ENCODE measurements at regions not wholly inside any gene's neighbourhood (a gene's known extent, or its start where the extent isn't known, plus 50 kb on each side); places are given as distances from the start of the nearest gene placed in this dataset.

- CTCF ChIA-PET, result interaction anchor here (2.4 kb wide), 1 partner anchor 404 kb away, joined by 8 read pairs; no protein-coding TSS in a partner anchor
- TF ChIP-seq ZNF707 (tag by site-specific recombination; IDR thresholded peaks at IDR 0.05) (no peak), ZNF549 (tag by site-specific recombination; IDR thresholded peaks at IDR 0.05) (no peak), ZNF837 (tag by site-specific recombination; IDR thresholded peaks at IDR 0.05) (no peak), ZNF184 (tag by site-specific recombination; IDR thresholded peaks at IDR 0.05) (no peak), HOXD13 (CRISPR knock-in tag; IDR thresholded peaks at IDR 0.05; ENCODE audit: borderline replicate concordance) (no peak), GLI4 (tag by site-specific recombination; IDR thresholded peaks at IDR 0.05) (no peak), BCL11B (tag by site-specific recombination; IDR thresholded peaks at IDR 0.05; ENCODE audit: low read depth) (no peak), ZBTB17 (tag by site-specific recombination; IDR thresholded peaks at IDR 0.05) (no peak), KLF8 (tag by site-specific recombination; IDR thresholded peaks at IDR 0.05) (no peak), ZNF354C (tag by site-specific recombination; IDR thresholded peaks at IDR 0.05; ENCODE audit: borderline replicate concordance, low read depth) (no peak), ZNF785 (tag by site-specific recombination; IDR thresholded peaks at IDR 0.05) (no peak), ZNF335 (tag by site-specific recombination; conservative IDR thresholded peaks at IDR 0.05) (no peak), ZNF426 (tag by site-specific recombination; IDR thresholded peaks at IDR 0.05) (no peak), TCF7L2 (IDR thresholded peaks at IDR 0.05; ENCODE audit: borderline replicate concordance, low read depth, low read length) (no peak)
- TF ChIP-seq, protein P1, sequence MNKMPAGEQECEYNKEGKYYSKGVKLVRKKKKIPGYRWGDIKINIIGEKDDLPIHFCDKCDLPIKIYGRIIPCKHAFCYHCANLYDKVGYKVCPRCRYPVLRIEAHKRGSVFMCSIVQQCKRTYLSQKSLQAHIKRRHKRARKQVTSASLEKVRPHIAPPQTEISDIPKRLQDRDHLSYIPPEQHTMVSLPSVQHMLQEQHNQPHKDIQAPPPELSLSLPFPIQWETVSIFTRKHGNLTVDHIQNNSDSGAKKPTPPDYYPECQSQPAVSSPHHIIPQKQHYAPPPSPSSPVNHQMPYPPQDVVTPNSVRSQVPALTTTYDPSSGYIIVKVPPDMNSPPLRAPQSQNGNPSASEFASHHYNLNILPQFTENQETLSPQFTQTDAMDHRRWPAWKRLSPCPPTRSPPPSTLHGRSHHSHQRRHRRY (tag by site-specific recombination; IDR thresholded peaks at IDR 0.05), result no peak
- TF ChIP-seq, protein P2, sequence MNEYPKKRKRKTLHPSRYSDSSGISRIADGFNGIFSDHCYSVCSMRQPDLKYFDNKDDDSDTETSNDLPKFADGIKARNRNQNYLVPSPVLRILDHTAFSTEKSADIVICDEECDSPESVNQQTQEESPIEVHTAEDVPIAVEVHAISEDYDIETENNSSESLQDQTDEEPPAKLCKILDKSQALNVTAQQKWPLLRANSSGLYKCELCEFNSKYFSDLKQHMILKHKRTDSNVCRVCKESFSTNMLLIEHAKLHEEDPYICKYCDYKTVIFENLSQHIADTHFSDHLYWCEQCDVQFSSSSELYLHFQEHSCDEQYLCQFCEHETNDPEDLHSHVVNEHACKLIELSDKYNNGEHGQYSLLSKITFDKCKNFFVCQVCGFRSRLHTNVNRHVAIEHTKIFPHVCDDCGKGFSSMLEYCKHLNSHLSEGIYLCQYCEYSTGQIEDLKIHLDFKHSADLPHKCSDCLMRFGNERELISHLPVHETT (tag by site-specific recombination; IDR thresholded peaks at IDR 0.05), result no peak
Measured at GRCh38 chr9:88596376-88596775, 61.4 kb downstream of the NXNL2 start.

DNA sequence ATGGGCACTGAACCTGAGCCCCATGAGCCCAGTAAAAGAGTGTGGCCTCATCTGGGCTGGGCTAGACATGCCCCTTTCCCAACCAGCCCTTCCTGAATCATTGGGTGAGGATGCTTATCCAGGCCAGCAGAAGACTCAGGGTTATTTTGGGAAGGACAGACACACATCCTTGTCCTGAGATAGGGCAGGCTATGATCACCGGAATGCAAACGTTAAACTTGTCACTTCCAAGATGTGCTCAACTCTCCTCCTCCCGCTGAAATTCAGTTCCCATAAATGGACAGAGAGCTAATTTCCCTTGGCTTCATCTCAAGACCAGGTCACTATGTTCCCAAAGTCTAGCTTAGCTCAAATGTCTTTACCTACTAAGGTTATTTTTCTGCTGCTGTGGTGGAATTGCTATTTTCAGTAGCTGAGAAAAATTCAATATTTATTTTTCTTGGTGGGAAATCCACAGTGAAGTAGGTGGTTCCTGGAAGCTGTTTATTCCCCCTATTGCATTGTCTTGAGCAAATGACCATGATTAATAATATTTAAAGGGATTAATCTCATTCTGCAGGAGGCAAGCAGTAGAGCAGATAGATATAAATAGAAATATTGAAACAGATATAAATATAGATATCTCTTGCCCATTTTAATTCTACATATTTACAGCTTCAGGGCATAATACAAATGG, 70.0 kb downstream of the NXNL2 start:
- Histone ChIP-seq H3K27ac (ENCODE audit: extremely low read depth, low read depth, low read length) (no peak overlapping the region), H3K4me1 (ENCODE audit: control insufficient read depth, insufficient read depth, low read length) (no peaks in the 10 kb centered on the region), H3K9me3 (ENCODE audit: control insufficient read depth, insufficient read depth, low read depth, low read length) (no peaks in the 10 kb centered on the region), H3K4me3 (ENCODE audit: low read depth, low read length) (no peak overlapping the region), H3K36me3 (ENCODE audit: control insufficient read depth in 2 of 2, insufficient read depth in 1 of 2, low read length in 2 of 2) (no peaks in the 10 kb centered on the region)
- ChIA-PET CTCF (interaction anchor here (1.4 to 1.9 kb wide), 2 partner anchors 11 to 396 kb away, joined by 4 to 6 read pairs; no protein-coding TSS in a partner anchor), POLR2A (interaction anchor here (0.6 kb wide), 1 partner anchor 593 kb away, joined by 3 read pairs; no protein-coding TSS in a partner anchor)
- TF ChIP-seq ZNF548 (tag by site-specific recombination; IDR thresholded peaks at IDR 0.05), result no peak
- no peak for TF ChIP-seq ZBTB48 (tag by site-specific recombination; IDR thresholded peaks at IDR 0.05)
- no peak for TF ChIP-seq FEZF1 (tag by site-specific recombination; IDR thresholded peaks at IDR 0.05)
- TF ChIP-seq, protein P3, sequence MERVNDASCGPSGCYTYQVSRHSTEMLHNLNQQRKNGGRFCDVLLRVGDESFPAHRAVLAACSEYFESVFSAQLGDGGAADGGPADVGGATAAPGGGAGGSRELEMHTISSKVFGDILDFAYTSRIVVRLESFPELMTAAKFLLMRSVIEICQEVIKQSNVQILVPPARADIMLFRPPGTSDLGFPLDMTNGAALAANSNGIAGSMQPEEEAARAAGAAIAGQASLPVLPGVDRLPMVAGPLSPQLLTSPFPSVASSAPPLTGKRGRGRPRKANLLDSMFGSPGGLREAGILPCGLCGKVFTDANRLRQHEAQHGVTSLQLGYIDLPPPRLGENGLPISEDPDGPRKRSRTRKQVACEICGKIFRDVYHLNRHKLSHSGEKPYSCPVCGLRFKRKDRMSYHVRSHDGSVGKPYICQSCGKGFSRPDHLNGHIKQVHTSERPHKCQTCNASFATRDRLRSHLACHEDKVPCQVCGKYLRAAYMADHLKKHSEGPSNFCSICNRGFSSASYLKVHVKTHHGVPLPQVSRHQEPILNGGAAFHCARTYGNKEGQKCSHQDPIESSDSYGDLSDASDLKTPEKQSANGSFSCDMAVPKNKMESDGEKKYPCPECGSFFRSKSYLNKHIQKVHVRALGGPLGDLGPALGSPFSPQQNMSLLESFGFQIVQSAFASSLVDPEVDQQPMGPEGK (tag by site-specific recombination; IDR thresholded peaks at IDR 0.05), result no peak
- TF ChIP-seq SCRT2 (tag by site-specific recombination; IDR thresholded peaks at IDR 0.05), result no peak
- TF ChIP-seq YY1 (tag by site-specific recombination; IDR thresholded peaks at IDR 0.05), result no peak
- TF ChIP-seq ZNF19 (tag by site-specific recombination; IDR thresholded peaks at IDR 0.05; ENCODE audit: low read depth), result no peak
- TF ChIP-seq INSM2 (tag by site-specific recombination; IDR thresholded peaks at IDR 0.05), result no peak
- no peak for TF ChIP-seq ZNF610 (tag by site-specific recombination; IDR thresholded peaks at IDR 0.05; ENCODE audit: borderline replicate concordance)
- TF ChIP-seq KLF1 (tag by site-specific recombination; IDR thresholded peaks at IDR 0.05), result no peak
- TF ChIP-seq ZNF624 (tag by site-specific recombination; IDR thresholded peaks at IDR 0.05), result no peak
- no peak for TF ChIP-seq ZNF121 (tag by site-specific recombination; IDR thresholded peaks at IDR 0.05)
- no peak for TF ChIP-seq ZNF10 (tag by site-specific recombination; IDR thresholded peaks at IDR 0.05)

More at GRCh38 chr9:88596376-88596775, 61.4 kb downstream of the NXNL2 start:
- H3K9me3 ChIP-seq (ENCODE audit: control insufficient read depth, insufficient read depth, low read depth, low read length), result no peaks in the 10 kb centered on the region
- no peak overlapping the region for H3K4me3 ChIP-seq (ENCODE audit: low read depth, low read length)
- H3K36me3 ChIP-seq (ENCODE audit: control insufficient read depth in 2 of 2, insufficient read depth in 1 of 2, low read length in 2 of 2), result no peaks in the 10 kb centered on the region
- no peak overlapping the region for H3K27ac ChIP-seq (ENCODE audit: extremely low read depth, low read depth, low read length)
- POLR2A ChIA-PET, result no interaction called here
- no peaks in the 10 kb centered on the region for H3K4me1 ChIP-seq (ENCODE audit: control insufficient read depth, insufficient read depth, low read length)
